ENCODE measurements at regions not wholly inside any gene's neighbourhood (a gene's known extent, or its start where the extent isn't known, plus 50 kb on each side); places are given as distances from the start of the nearest gene placed in this dataset.
"Not testable (repeated sequence)": the region's sequence is repeated elsewhere in the genome, so short reads cannot be mapped to it uniquely, and the experiment has no call there.

DNA sequence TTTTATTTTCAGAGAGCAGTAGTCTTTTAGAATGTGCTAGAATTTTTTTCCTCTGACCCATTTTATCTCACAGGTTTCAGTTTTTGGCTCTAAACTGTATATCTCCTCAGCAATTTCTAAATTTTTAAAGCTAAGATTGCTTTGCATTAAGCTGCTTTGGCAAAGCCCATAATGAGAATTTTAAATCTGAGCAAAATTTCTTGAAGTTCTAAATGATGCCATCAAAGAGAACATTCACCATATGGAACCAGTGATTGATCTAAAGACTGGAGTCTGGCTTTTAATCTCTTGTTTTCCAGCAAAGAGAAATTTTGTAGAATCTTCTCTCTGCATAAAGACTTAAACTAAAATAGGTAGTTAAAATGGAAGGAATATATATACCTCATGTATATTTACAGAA is 313.6 kb downstream of the TBC1D32 start:
- FAIRE-seq: no peak

GRCh38 chr6:121008553-121008952 is 325.7 kb downstream of the TBC1D32 start:
- no peak for FAIRE-seq

DNA sequence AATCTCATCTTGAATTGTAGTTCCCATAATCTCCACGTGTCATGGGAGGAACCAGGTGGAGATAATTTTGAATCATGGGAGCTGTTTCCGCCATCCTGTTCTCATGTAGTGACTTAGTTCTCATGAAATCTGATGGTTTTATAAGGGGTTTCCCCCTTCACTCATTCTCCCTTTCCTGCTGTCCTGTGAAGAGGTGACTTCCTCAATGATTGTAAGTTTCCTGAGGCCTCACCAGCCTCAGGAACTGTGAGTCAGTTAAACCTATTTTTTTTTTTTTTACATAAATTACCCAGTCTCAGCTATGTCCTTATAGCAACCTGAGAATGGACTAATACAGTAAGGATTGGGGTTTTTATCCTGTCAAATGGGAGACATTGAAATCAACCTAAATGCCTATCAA is 328.3 kb downstream of the TBC1D32 start:
- FAIRE-seq: no peak

- no peak for FAIRE-seq
These were observed 333.9 kb downstream of the TBC1D32 start for GRCh38 chr6:121000381-121000780.

GRCh38 chr6:120996340-120996739 is 337.9 kb downstream of the TBC1D32 start:
- FAIRE-seq: no peak

GRCh38 chr6:120994573-120994967 is 339.7 kb downstream of the TBC1D32 start:
- no peak for FAIRE-seq

GRCh38 chr6:120993929-120994572 is 340.2 kb downstream of the TBC1D32 start:
- FAIRE-seq: no peak

GRCh38 chr6:120992257-120992656 is 342.0 kb downstream of the TBC1D32 start:
- no peak for FAIRE-seq

DNA sequence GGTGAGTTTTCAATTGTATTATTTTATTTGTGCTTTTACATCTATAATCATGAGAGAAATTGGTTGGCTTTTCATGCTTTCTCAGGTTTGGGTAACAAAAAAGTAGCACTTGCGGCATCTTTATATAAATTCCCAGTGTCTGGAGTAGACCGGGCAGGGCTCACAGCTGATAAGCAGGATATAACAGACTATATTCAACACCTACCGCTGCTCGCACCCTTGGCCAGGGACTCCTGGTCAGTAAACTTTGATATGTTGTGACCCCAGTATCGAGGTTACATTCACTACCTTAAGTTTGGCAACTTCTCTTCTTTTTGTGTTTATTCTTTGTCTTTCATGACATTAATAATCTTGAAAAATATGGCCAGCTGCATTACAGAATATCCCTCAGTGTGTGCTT is 343.4 kb downstream of the TBC1D32 start:
- no peak for FAIRE-seq

- no peak for FAIRE-seq
These were observed 352.4 kb downstream of the TBC1D32 start for GRCh38 chr6:120981835-120982234.

- FAIRE-seq: no peak
These were observed 368.0 kb downstream of the TBC1D32 start for GRCh38 chr6:120966321-120966720.

GRCh38 chr6:120965814-120966213 is 368.5 kb downstream of the TBC1D32 start:
- FAIRE-seq: no peak

GRCh38 chr6:120960761-120961160 is 373.5 kb downstream of the TBC1D32 start:
- no peak for FAIRE-seq

GRCh38 chr6:120954111-120954510 is 380.2 kb downstream of the TBC1D32 start:
- no peak for FAIRE-seq

DNA sequence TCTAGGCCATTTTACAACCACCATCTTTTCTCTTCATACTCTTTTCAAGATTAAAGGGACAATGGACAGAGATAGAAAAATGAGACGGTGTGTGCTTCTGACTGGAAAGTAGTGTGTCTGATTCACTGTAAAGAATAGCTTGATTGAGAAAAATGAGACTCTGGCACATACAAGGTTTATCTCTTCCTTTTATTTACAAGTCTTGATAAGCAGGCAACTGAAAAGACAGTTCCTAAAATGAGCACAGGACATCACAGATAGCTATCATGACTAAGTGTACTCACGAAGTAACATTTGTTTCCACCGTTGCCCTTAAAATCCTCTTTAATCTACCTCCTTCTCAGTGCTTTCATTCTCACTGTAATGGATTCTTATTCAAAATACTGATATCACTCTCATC is 383.0 kb downstream of the TBC1D32 start:
- FAIRE-seq: no peak

GRCh38 chr6:120947111-120947510 is 387.2 kb downstream of the TBC1D32 start:
- no peak for FAIRE-seq

DNA sequence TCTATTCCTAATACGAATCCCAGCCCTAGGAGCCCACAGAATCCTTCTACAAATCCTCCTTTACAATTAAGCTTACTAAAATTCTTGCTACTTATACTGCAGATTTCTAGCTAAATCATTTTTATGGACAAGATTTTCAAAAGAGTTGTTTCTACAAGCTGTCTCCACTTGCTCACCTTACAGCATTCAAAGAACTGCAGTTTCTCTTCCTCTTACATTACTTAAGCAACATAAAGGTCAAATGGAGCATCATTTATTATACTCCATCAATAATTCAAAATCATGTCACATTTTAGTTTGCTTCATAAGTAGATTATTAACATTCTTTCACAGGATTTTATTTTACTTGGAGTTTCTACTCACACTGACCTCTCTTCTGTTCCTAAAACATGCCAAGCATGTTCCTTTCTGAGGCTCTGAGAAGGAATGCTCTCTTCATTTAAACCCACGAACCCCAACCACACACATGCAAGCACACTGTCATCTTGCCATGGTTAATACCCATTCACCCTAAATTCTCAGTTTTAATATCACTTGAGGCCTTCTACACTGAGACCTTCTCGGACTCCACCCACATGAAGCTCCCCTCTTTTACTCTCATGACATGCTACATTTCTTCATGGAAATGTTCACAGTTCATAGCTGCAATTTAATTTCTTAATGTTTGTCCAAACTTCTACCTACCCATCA is 388.2 kb downstream of the TBC1D32 start:
- no peak for FAIRE-seq

GRCh38 chr6:120938876-120939472 is 395.3 kb downstream of the TBC1D32 start:
- no peak for FAIRE-seq

DNA sequence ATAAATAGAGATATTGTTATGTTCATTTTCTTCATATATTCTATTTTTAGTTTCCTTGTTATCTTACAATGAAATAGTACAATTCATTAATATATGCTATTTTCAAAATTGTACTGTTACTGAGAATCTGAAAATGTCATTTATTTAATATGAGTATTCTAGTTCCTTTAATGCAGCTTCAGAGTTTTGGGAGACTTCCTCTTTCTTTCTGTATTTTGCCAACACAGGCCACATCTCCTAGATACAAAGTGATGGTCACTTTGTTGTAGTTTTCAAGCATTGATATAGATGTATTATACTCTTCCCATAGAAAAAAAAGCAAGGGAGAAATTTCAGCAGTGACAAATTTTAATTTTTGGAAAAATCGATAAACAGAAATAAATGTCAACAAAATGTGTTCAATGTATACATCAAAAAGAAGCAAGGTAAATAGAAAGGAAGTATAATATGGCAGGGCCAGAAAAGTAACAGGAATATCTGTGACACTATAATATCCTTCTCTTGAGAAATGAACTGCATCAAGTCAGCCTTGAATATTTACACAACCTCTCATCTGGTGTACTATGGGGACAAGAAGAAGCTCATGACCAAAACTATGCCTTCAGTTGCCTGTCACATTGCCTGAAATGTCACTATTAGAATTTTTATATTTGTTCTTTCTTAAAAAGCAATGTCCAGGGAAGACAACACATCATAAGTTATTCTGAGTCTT is 396.0 kb downstream of the TBC1D32 start:
- no peak for FAIRE-seq

DNA sequence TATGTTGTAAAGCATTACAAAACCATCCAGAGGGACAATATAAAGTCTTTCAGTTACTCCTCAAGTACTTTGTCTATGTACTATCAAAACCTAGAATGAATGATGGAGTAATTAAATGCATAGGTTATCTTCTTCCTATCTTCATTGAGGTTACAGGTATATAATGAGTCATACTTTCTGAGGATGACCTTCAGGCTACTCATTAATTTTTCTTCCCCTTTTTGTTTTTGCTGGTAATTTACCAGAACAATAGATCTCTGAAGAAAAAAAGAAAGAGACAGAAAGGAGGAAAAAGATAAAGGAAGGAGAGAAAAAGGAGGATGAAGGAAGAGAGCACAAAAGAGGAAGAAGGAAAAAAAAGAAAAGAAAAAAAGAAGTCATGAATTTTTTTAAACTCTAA is 398.4 kb downstream of the TBC1D32 start:
- no peak for FAIRE-seq

- no peak for FAIRE-seq
These were observed 399.3 kb downstream of the TBC1D32 start for GRCh38 chr6:120935016-120935415.

- not testable (repeated sequence) for FAIRE-seq
These were observed 402.6 kb downstream of the TBC1D32 start for GRCh38 chr6:120931520-120932180.

GRCh38 chr6:120930500-120930899 is 403.8 kb downstream of the TBC1D32 start:
- FAIRE-seq: not testable (repeated sequence)
